Endothelial cell of umbilical vein (primary cell): ENCODE measurements at regions not wholly inside any gene's neighbourhood (a gene's known extent, or its start where the extent isn't known, plus 50 kb on each side); places are given as distances from the start of the nearest gene placed in this dataset.

Source experiments
- BruUV-seq: library from RNA; stranded (reverse); fragments of 400-500 nt; replicated peaks from 2 replicates; lab custom pipeline; 2021; lab: Mats Ljungman, UMichigan
- CTCF ChIA-PET: fragments of 300-600, 350-600 bp; sonication (Branson Sonifier 250); formaldehyde crosslinking; loops from one replicate; lab custom pipeline; 2021; ENCODE audit warnings: antibody characterized with exemption, inconsistent platforms; lab: Charles Lee
- POLR2A ChIA-PET: fragments of 300-600, 350-600 bp; sonication (Branson Sonifier 250); formaldehyde crosslinking; loops from one replicate; lab custom pipeline; 2021; ENCODE audit warnings: antibody characterized with exemption, inconsistent platforms; lab: Charles Lee
- DNase-seq: peaks from one replicate; pipeline ENCODE4 v3.0.0-alpha.2; 2011; ENCODE audit warnings: low read depth, low spot score
- FAIRE-seq: peaks from 2 replicates; lab custom pipeline; 2011; peaks lifted over from hg19 to GRCh38; lab: Jason Lieb, UNC
- H2AFZ ChIP-seq: 2 replicates; pipeline ENCODE4 v1.6.0; 2012; ENCODE audit warnings: low read depth, low read length, control low read depth, inconsistent platforms
- H3K27ac ChIP-seq: 2 replicates; pipeline ENCODE4 v1.5.1; 2011; ENCODE audit warnings: low read depth, mild to moderate bottlenecking, control low read depth, low read length, moderate library complexity; ENCODE audit not compliant: insufficient read depth
- H3K27me3 ChIP-seq, 2 experiments: 2 replicates each; pipeline versions ENCODE4 v1.6.0 to v1.6.1; 2011; ENCODE audit warnings: low read length in 2 of 2, mixed read lengths in 1 of 2; ENCODE audit not compliant: control insufficient read depth in 2 of 2, insufficient read depth in 2 of 2
- H3K36me3 ChIP-seq, 2 experiments: 2 replicates in 1 of 2; 3 replicates in 1 of 2; pipeline ENCODE4 v1.5.1; 2011; ENCODE audit warnings: low read length in 2 of 2, mild to moderate bottlenecking in 1 of 2, moderate library complexity in 1 of 2; ENCODE audit not compliant: control insufficient read depth in 2 of 2, insufficient read depth in 2 of 2; ENCODE audit errors: extremely low read depth in 1 of 2
- H3K4me1 ChIP-seq: 3 replicates; pipeline ENCODE4 v1.5.1; 2011; ENCODE audit warnings: mild to moderate bottlenecking, low read length; ENCODE audit not compliant: control insufficient read depth, insufficient read depth; ENCODE audit errors: extremely low read depth
- H3K4me2 ChIP-seq: 2 replicates; pipeline ENCODE4 v1.6.1; 2011; ENCODE audit warnings: low read length, control low read depth, mixed read lengths; ENCODE audit not compliant: insufficient read depth
- H3K4me3 ChIP-seq, 3 experiments: fragments of 200-600 bp in 1 of 3; sonication (generic), shearing (Covaris generic) in 1 of 3; replicated peaks in 1 of 3; 2 replicates each; pipeline ENCODE4 v1.5.1; 2011 to 2016; ENCODE audit warnings: control low read depth in 3 of 3, low read length in 3 of 3, mild to moderate bottlenecking in 2 of 3, inconsistent platforms in 1 of 3, low read depth in 1 of 3, moderate library complexity in 1 of 3; ENCODE audit not compliant: insufficient read depth in 1 of 3
- H3K79me2 ChIP-seq: 2 replicates; pipeline ENCODE4 v1.6.0; 2012; ENCODE audit warnings: low read length, inconsistent platforms; ENCODE audit not compliant: control insufficient read depth, insufficient read depth
- H3K9ac ChIP-seq: replicated peaks from 2 replicates; pipeline ENCODE3; 2011; ENCODE audit warnings: low read length, control low read depth; ENCODE audit not compliant: insufficient read depth; ENCODE audit errors: extremely low read depth
- H3K9me1 ChIP-seq: replicated peaks from 3 replicates; pipeline ENCODE4 v1.6.0; 2011; ENCODE audit warnings: mild to moderate bottlenecking, low read length; ENCODE audit not compliant: control insufficient read depth, insufficient read depth; ENCODE audit errors: extremely low read depth
- H3K9me3 ChIP-seq: replicated peaks from 2 replicates; pipeline ENCODE4 v1.5.1; 2012; ENCODE audit warnings: low read length, inconsistent platforms; ENCODE audit not compliant: control insufficient read depth, insufficient read depth
- H4K20me1 ChIP-seq: replicated peaks from 2 replicates; pipeline ENCODE3; 2011; ENCODE audit warnings: mild to moderate bottlenecking, low read length; ENCODE audit not compliant: control insufficient read depth, insufficient read depth; ENCODE audit errors: extremely low read depth
- CTCF ChIP-seq, 2 donors: IDR thresholded peaks; 1 replicate in 1 of 2; 2 replicates in 1 of 2; pipeline ENCODE4 v1.5.1; 2011; ENCODE audit warnings: low read length in 2 of 2, mild to moderate bottlenecking in 2 of 2, moderate library complexity in 2 of 2, control low read depth in 1 of 2, inconsistent platforms in 1 of 2, low read depth in 1 of 2; ENCODE audit not compliant: insufficient read depth in 1 of 2; ENCODE audit errors: extremely low read depth in 1 of 2
- EZH2 ChIP-seq: IDR thresholded peaks from 2 replicates; pipeline ENCODE4 v1.6.1; 2012; ENCODE audit warnings: borderline replicate concordance, low read depth, mild to moderate bottlenecking, moderate library complexity, low read length, inconsistent platforms; ENCODE audit not compliant: severe bottlenecking
- FOS ChIP-seq: IDR thresholded peaks from 2 replicates; pipeline ENCODE4 v1.6.1; 2011; ENCODE audit warnings: mild to moderate bottlenecking, low read length, moderate library complexity, borderline replicate concordance; ENCODE audit not compliant: insufficient read depth
- GATA2 ChIP-seq: IDR thresholded peaks from 2 replicates; pipeline ENCODE4 v1.7.0; 2011; ENCODE audit warnings: low read depth, mild to moderate bottlenecking, moderate library complexity, mixed read lengths, low read length; ENCODE audit not compliant: insufficient read length, insufficient read depth
- JUN ChIP-seq: IDR thresholded peaks from 2 replicates; pipeline ENCODE4 v1.6.1; 2011; ENCODE audit warnings: borderline replicate concordance, low read depth; ENCODE audit not compliant: insufficient read length, insufficient read depth
- MAX ChIP-seq: IDR thresholded peaks from 2 replicates; pipeline ENCODE4 v1.6.1; 2011; ENCODE audit not compliant: insufficient read depth, insufficient read length
- MYC ChIP-seq: IDR thresholded peaks from one replicate; pipeline ENCODE4 v1.6.1; 2011; ENCODE audit warnings: mild to moderate bottlenecking, low read depth, low read length
- POLR2A ChIP-seq: IDR thresholded peaks from 2 replicates; pipeline ENCODE4 v1.6.1; 2012; ENCODE audit warnings: low read depth, mild to moderate bottlenecking, control low read depth, low read length
- POLR2AphosphoS5 ChIP-seq: IDR thresholded peaks from 2 replicates; pipeline ENCODE4 v1.6.1; 2012; ENCODE audit warnings: low read depth, mild to moderate bottlenecking, control low read depth, low read length, moderate library complexity; ENCODE audit not compliant: insufficient read depth
- dilution Hi-C: fragments of 300-500 bp; cut with MboI; formaldehyde crosslinking; loops from one replicate; pipeline ENCODE4 v1.15.0; 2019; ENCODE audit warnings: low sequenced_read_pairs; ENCODE audit not compliant: extremely low pct_ligation_motif_present
- intact Hi-C: fragments of 100-400 bp; cut with micrococcal nuclease; formaldehyde crosslinking; loops from one replicate; pipeline ENCODE4 v1.10.0; 2022

- FAIRE-seq (no peak), DNase-seq (no peak)
- POLR2A ChIA-PET, result no interaction called here
- CTCF ChIA-PET, result interaction anchor here (0.8 kb wide), 1 partner anchor 19 kb away, joined by 3 read pairs; no protein-coding TSS in a partner anchor
- Histone ChIP-seq H3K4me3 (no peak overlapping the region), H3K36me3 (no peaks in the 10 kb centered on the region), H3K9ac (no peak overlapping the region), H3K4me1 (no peaks in the 10 kb centered on the region), H2AFZ (no peak overlapping the region), H3K27ac (no peak overlapping the region), H3K79me2 (no peaks in the 10 kb centered on the region), H3K4me2 (no peak overlapping the region), H4K20me1 (no peaks in the 10 kb centered on the region), H3K27me3 (no peaks in the 10 kb centered on the region), H3K9me1 (no peaks in the 10 kb centered on the region), H3K9me3 (no peaks in the 10 kb centered on the region)
- TF ChIP-seq CTCF (IDR thresholded peaks at IDR 0.05; ENCODE audit: extremely low read depth in 1 of 2, insufficient read depth in 1 of 2, low read depth in 1 of 2, low read length in 2 of 2) (no peak), GATA2 (no peak), EZH2 (no peak), MAX (no peak)
- no TSS peak for BruUV-seq
- dilution Hi-C loops (no loop called here), intact Hi-C loops (no loop called here)
Observed at GRCh38 chr15:69917056-69917455, 180.7 kb downstream of the TLE3 start.

GRCh38 chr15:69919816-69920215 is 177.9 kb downstream of the TLE3 start:
- no peaks in the 10 kb centered on the region for H3K4me1 ChIP-seq
- DNase-seq (no peak), FAIRE-seq (no peak)
- POLR2A ChIA-PET, result no interaction called here
- no peak for TF ChIP-seq MYC
- no peak for TF ChIP-seq FOS
- no peak for TF ChIP-seq CTCF (IDR thresholded peaks at IDR 0.05; ENCODE audit: extremely low read depth in 1 of 2, insufficient read depth in 1 of 2, low read depth in 1 of 2, low read length in 2 of 2)
- no peak for TF ChIP-seq MAX
- no peak for TF ChIP-seq POLR2AphosphoS5
- no peak for TF ChIP-seq EZH2
- no peak for TF ChIP-seq JUN
- TF ChIP-seq GATA2, result no peak
- no peak for TF ChIP-seq POLR2A
- no peaks in the 10 kb centered on the region for H3K79me2 ChIP-seq
- no peak overlapping the region for H2AFZ ChIP-seq
- CTCF ChIA-PET, result no interaction called here
- no TSS peak for BruUV-seq
- H3K27ac ChIP-seq, result no peak overlapping the region
- H4K20me1 ChIP-seq, result no peaks in the 10 kb centered on the region
- no peak overlapping the region for H3K9ac ChIP-seq
- no peaks in the 10 kb centered on the region for H3K9me3 ChIP-seq
- no peaks in the 10 kb centered on the region for H3K9me1 ChIP-seq
- no peaks in the 10 kb centered on the region for H3K27me3 ChIP-seq
- dilution Hi-C loops (no loop called here), intact Hi-C loops (no loop called here)
- H3K4me3 ChIP-seq, result no peak overlapping the region
- H3K4me2 ChIP-seq, result no peak overlapping the region
- H3K36me3 ChIP-seq, result no peaks in the 10 kb centered on the region
